ENCODE measurements at regions not wholly inside any gene's neighbourhood (a gene's known extent, or its start where the extent isn't known, plus 50 kb on each side); places are given as distances from the start of the nearest gene placed in this dataset.
A peak's percentile ranks its signal among the peaks of the same experiment; 100 is the strongest.

DNA sequence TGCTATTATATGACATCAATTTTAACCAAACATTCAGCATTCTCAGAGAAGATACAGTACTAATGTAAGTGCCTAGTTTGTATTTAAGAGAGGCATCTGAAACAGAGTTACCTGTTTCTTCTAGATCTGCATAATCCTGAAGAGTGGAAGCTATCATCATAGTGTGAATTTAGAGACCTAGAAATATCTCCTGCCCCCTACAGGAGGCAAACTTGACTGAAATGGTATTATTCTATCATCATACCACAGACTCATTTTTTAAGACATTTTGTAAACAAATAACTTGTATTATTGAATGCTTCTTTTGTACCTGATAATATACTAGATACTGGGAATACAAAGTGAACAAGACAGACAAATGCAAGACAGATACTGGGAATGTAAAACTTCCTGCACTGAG, 216.8 kb upstream of the RPS23 start:
- DNase-seq (ENCODE audit: insufficient read length, low spot score) = no peak
- TF ChIP-seq, protein P1, sequence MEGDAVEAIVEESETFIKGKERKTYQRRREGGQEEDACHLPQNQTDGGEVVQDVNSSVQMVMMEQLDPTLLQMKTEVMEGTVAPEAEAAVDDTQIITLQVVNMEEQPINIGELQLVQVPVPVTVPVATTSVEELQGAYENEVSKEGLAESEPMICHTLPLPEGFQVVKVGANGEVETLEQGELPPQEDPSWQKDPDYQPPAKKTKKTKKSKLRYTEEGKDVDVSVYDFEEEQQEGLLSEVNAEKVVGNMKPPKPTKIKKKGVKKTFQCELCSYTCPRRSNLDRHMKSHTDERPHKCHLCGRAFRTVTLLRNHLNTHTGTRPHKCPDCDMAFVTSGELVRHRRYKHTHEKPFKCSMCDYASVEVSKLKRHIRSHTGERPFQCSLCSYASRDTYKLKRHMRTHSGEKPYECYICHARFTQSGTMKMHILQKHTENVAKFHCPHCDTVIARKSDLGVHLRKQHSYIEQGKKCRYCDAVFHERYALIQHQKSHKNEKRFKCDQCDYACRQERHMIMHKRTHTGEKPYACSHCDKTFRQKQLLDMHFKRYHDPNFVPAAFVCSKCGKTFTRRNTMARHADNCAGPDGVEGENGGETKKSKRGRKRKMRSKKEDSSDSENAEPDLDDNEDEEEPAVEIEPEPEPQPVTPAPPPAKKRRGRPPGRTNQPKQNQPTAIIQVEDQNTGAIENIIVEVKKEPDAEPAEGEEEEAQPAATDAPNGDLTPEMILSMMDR (IDR thresholded peaks at IDR 0.05; ENCODE audit: insufficient read depth, missing control alignments) = peak; percentile 4
- FAIRE-seq = no peak

DNA sequence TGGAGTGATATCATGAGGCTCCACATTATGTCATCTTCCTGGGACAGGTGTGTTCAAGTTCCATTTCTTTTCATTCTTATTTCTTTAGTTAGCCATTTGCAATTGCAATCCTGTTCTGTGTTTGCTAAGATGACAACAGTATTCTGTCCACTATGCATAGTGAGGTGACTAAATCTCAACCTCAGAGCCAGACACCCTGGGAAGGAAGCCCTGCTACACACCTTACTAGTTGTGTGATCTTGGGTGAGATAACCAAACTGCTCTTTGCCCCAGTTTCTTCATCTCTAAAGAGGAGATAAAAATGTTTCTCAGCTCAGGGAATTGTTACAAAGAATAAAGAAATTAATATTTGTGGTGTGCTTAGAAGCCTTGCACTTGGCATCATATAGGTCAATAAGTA, 215.1 kb upstream of the RPS23 start:
- DNase-seq (ENCODE audit: insufficient read length, low spot score) (no peak), FAIRE-seq (no peak)
- TF ChIP-seq, protein P1 (IDR thresholded peaks at IDR 0.05; ENCODE audit: insufficient read depth, missing control alignments) = no peak

DNA sequence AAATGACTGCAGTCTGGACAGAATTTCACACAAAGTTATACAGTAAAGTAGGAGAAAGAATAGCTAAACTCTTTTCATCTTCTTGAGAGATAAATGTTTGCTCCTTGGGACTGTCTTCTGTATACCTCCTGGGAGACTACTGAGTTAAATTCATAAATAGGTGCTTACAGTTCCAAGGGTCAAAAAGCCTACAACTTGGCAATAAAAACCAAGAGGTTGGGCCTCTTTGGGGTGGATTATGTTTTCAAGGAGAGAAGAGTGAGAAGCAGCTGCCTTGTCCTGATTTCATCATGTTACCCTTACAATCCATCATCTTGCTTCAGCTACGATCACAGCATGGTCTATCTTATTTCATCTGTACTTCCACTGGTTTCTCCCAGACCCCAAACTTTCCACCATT, 213.2 kb upstream of the RPS23 start:
- DNase-seq (ENCODE audit: insufficient read length, low spot score) (no peak), FAIRE-seq (no peak)
- TF ChIP-seq, protein P1 (IDR thresholded peaks at IDR 0.05; ENCODE audit: insufficient read depth, missing control alignments) = no peak

DNA sequence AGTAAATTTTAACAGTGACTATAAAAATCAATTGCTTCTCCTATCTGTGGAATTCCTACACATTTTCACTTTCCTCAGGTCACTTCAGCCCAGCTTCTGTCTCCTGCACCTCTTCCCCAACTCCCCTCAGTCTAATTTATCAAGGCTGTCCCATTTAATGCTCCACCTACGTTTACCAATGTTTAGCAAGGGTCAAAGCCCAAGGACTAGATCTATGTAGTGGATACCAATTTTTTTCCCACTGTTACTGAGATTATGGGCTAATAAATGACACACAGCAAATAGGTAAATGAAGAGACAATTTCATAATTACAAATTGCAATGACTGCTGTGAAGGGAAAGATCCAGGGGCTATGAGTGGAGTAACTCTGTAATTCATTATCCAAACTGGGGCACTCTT, 211.5 kb upstream of the RPS23 start:
- FAIRE-seq = no peak
- DNase-seq (ENCODE audit: insufficient read length, low spot score) = no peak
- TF ChIP-seq, protein P1 (IDR thresholded peaks at IDR 0.05; ENCODE audit: insufficient read depth, missing control alignments) = no peak

DNA sequence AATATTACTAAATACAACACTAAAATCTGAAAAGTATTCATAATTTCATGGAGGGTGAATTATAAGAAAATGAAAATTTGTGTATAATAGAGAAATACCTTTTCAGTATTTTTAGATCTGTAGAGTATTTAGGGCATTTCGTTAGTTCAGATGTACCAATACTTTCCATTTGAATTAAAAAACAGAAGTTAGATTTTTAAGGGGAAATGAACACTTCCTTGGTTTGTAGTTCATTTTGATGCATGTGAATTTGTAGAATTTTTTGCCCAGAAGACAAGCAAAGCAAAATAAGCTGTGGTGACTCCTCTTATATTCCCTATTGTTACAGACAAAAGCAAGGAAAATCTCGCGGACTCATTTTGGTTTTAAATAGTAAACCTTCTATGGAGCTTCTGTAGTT, 209.0 kb upstream of the RPS23 start:
- TF ChIP-seq, protein P1 (IDR thresholded peaks at IDR 0.05; ENCODE audit: insufficient read depth, missing control alignments) = no peak
- no peak for DNase-seq (ENCODE audit: insufficient read length, low spot score)
- no peak for FAIRE-seq

DNA sequence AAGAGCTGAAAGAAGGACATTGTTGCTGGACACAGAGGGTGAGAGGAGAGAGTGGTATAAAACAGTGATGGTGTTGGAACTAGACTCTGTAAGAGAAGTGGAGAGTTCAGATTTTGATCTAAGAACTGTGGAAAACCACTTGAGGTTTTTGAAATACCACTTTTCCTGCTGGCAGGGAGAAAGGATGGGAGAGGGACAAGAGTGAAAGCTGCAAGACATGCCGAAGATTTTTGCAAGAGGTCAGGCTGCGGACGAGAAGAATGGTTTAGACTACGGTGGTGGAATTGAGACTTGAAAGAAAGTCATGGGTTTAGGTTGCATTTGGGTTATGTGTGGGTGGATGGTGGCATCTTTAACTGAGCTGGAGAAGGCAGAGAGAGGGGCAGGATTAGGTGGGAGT, 202.2 kb upstream of the RPS23 start:
- FAIRE-seq (no peak), DNase-seq (ENCODE audit: insufficient read length, low spot score) (no peak)
- TF ChIP-seq, protein P1 (IDR thresholded peaks at IDR 0.05; ENCODE audit: insufficient read depth, missing control alignments) = no peak

DNA sequence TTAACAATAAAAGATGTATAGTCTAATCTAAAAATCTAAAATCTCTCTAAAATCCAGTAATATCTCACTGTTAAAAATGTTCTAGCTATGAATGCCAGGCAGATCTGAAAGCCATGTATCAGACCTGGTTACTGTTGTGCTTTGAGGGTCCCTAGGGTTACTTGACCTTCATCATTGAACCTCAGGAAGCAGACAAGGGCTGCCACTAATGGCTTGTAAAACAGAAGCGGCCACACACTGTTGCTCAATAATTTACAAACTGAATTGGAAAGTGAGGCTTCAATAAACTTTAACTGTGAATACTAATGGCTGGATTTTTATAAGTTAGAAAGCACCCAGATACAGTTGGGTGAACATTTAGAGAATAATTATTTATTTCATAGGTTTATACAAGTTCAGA, 198.0 kb upstream of the RPS23 start:
- TF ChIP-seq, protein P1 (IDR thresholded peaks at IDR 0.05; ENCODE audit: insufficient read depth, missing control alignments) = no peak
- no peak for FAIRE-seq
- no peak for DNase-seq (ENCODE audit: insufficient read length, low spot score)
